HG03060 (cell line): ENCODE measurements at regions not wholly inside any gene's neighbourhood (a gene's known extent, or its start where the extent isn't known, plus 50 kb on each side); places are given as distances from the start of the nearest gene placed in this dataset.

Source experiments
- ATAC-seq: cut with Tn5 transposase; IDR thresholded peaks from one replicate; pipeline ENCODE4 v1.9.1; 2021; ENCODE audit warnings: low read depth, moderate number of reproducible peaks; ENCODE audit not compliant: unreplicated experiment

GRCh38 chr10:8719971-8720370 lies 665.5 kb downstream of the GATA3 start:
- ATAC-seq: no peak

DNA sequence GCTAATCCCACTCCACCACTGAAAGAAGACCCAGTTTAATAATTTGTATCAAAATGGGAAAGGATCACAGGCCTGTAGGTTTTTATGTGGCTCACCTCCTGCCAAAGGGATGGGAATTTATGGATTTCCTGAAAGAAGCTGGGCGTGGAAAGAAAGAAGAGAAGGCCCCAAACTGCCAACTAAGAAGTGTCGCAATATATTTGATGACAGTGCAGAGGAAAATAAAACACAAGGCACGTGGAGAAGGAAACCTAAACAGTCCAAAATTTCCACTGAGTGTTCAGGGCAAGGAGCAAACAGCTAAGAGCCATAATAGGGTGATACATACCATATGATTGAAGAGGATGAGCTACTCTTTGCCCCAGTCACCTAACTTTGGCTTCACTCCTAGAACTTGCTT lies 667.2 kb downstream of the GATA3 start:
- no peak for ATAC-seq

- no peak for ATAC-seq
Measured at GRCh38 chr10:8722835-8723234, 668.3 kb downstream of the GATA3 start.

GRCh38 chr10:8725343-8725742 lies 670.9 kb downstream of the GATA3 start:
- no peak for ATAC-seq

DNA sequence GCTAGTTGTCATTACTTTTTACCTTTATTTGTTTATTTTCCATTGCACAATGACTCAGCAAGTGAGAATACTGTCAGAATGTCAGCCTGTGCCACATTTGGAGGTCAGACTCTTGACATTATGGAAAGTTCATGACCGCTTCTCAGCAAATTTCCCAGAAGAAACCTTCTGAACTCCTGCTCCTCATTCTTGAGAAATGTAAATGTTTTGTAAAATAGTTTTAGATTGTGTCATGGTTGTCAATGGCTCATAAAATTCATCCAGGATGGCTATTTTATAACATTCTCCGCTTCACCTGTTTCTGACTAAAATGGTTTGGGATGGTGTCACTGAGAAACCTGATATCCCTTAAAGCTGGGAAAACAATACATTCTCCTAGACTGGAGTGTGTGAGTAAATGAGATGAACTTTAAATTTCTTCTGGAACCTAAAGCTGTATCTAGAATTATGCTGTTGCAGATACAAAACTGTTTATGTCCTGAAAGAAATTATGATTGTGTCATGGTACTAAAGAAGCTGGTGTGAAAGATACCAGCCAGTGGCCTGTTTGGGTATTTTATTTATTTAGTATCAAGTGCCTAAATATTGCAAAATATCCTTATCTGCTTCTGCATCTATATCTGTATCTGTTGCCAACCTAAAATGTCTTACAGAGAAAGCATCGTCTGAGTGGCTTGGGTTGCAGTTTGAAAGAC lies 671.7 kb downstream of the GATA3 start:
- ATAC-seq: no peak

GRCh38 chr10:8726779-8727084 lies 672.2 kb downstream of the GATA3 start:
- ATAC-seq: no peak

GRCh38 chr10:8731121-8732095 lies 676.9 kb downstream of the GATA3 start:
- no peak for ATAC-seq

DNA sequence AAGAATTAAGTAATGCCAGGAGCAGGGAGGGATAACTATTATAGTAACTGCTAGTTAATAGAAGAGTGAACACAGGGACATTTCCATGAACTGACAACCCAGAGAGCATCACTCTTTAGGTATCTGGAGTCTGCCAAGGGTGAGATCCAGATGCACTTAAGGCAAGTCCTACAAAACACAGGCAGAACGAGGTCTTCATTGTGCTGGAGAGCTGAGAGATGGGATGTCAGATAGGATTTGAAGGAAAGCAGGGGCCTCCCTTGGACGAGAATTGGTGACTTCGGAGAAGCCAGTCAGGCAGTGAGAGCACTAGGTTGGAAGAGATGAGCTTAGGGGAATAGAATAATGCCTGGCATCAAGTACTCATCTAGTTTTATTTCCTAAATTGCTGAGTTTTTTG lies 684.5 kb downstream of the GATA3 start:
- no peak for ATAC-seq

- ATAC-seq: no peak
Measured at GRCh38 chr10:8752146-8752843, 697.8 kb downstream of the GATA3 start.

GRCh38 chr10:8758029-8758428 lies 703.5 kb downstream of the GATA3 start:
- no peak for ATAC-seq

GRCh38 chr10:8766899-8767298 lies 712.4 kb downstream of the GATA3 start:
- ATAC-seq: no peak

- no peak for ATAC-seq
Measured at GRCh38 chr10:8767591-8767990, 713.1 kb downstream of the GATA3 start.

DNA sequence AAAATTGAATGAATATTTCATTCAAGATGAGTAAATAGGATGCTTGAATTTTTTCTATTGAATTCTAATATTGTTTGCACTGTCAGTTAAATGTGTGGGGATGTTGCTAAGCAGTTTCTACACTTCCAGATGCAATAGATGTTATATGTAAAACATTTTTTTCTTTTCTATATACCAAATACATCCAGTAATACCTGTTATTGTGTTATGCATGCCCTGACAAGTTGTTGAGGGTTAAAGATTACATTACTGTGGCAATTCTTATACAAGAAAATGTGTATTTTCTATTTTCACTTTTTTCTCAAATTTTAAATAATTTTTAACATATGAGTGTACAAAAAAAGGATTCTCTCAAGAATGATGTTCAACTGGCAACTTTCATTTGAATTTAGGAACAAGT lies 713.9 kb downstream of the GATA3 start:
- no peak for ATAC-seq

DNA sequence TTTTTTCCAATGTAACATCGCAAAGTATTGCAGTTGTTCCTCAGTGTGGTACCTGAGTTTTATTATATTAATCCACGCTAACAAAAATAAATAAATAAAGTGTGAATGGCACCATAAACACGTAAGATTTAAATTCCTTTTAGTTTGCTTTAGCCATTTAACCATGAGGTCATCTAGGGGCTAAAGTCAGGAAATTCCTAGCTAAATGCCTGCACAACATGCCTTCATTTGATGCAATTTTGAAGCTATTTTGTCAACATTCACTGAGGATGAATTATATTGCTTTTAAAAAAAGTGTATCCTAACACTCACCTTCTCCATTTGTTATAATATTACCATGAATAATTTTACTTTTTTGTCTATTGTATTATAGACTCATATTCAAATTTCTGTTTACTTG lies 714.4 kb downstream of the GATA3 start:
- no peak for ATAC-seq

DNA sequence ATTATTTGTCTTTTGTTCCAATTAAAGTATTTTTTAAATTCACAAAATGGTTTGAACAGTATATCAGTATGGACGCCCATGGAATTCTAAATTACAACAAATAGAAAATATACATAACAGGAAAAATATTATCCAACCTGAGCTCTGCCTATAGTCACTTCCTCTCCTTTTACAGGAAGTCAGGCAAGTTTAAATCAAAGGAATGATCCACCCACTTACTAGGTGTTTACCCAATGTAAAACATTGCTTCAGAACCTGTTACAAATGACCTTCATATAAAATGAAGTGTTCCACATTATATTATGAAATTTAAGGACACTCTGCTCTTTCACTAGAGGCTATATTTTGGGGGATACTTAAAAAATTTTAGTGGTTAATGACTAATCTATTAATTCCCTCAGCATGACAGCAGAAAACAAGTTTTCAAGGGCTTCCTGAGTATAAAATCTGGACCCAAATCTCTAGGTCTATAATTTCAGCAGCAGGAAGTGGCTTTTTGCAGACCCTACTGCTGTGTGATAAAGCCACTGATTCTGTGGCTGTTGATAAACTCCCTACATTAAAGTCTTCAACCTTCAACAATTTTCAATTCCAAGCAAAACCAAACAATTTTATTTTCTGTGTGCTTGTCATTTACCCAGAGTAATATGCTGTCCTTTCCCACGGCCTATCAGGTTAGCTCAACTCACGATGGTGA lies 722.6 kb downstream of the GATA3 start:
- ATAC-seq: no peak

- no peak for ATAC-seq
Measured at GRCh38 chr10:8778713-8779112, 724.2 kb downstream of the GATA3 start.

- no peak for ATAC-seq
Measured at GRCh38 chr10:8787649-8788048, 733.2 kb downstream of the GATA3 start.

DNA sequence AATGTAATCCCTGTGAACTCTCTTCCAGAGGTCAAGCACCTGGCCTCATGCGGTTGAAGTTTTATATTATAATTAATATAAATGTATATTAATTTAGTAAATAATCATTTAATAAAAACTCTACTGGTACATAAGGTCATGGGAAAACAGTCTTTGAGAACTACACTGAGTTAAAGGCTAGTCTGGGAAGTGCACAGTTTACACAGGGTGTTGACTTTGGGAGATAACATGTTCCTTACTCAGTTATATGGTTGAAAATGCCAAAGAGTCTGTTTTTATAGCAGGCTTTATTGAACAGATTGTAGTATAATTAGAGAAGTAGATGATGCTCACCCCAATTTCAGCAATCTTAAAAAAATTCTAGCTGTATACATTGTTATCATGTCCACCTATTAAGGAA lies 735.9 kb downstream of the GATA3 start:
- ATAC-seq: no peak

DNA sequence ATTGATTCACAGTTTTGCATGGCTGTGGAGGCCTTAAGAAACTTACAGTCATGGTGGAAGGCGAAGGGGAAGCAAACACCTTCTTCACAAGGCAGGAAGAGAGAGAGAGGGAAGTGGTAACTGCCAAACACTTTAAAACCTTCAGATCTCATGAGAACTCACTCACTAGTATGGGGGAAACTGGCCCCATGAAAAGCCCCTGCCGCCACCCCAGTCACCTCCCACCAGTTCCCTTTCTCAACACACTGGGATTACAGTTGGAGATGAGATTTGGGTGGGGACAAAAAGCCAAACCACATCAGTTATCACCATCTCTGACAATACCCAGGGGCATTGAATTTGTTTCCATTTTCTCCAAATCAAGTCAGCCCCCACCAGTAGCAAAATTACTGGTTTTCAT lies 740.4 kb downstream of the GATA3 start:
- no peak for ATAC-seq

DNA sequence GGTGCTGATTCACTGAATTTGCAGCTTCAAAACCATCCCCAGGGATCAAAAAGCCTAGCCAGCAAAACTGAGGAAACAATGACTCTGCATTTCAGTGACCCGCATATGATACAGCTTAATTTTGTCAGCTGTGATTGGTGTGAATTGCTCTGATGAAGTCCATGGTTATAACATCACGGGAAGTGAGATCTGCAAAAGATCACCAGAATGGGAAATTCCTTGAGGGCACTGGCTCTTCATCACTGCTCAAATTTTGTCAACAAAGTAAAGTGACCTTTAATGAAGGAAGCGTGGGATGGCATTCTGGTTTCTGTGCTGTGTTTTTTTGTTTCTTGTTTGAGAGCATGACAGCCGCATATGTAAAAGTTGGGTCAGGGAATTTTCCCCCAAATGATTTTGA lies 745.9 kb downstream of the GATA3 start:
- ATAC-seq: no peak

DNA sequence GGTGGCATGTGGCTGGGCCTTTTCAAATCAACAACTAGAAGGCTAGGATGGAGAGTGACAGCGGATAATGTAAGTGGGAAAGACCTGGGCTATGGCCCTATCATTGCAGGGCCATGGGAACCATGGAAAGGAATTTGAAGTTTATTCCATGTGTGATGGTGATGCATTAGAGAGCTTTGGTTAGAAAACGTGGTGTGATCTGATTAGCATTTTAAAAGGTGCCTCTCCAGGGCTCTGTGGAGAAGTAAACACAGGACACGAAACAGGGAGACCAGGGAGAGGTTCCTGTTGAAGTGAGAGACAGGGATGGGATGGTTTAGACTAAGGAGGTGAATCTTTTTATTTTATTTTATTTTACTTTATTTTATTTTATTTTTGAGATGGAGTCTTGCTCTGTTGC lies 749.5 kb downstream of the GATA3 start:
- no peak for ATAC-seq
